NCI-H1694 (cell line): ENCODE measurements at regions not wholly inside any gene's neighbourhood (a gene's known extent, or its start where the extent isn't known, plus 50 kb on each side); places are given as distances from the start of the nearest gene placed in this dataset.
"Not testable (repeated sequence)": the region's sequence is repeated elsewhere in the genome, so short reads cannot be mapped to it uniquely, and the experiment has no call there.

Experiments
- DNase-seq: peaks from one replicate; lab custom pipeline; 2025; lab: John Stamatoyannopoulos, UW

DNA sequence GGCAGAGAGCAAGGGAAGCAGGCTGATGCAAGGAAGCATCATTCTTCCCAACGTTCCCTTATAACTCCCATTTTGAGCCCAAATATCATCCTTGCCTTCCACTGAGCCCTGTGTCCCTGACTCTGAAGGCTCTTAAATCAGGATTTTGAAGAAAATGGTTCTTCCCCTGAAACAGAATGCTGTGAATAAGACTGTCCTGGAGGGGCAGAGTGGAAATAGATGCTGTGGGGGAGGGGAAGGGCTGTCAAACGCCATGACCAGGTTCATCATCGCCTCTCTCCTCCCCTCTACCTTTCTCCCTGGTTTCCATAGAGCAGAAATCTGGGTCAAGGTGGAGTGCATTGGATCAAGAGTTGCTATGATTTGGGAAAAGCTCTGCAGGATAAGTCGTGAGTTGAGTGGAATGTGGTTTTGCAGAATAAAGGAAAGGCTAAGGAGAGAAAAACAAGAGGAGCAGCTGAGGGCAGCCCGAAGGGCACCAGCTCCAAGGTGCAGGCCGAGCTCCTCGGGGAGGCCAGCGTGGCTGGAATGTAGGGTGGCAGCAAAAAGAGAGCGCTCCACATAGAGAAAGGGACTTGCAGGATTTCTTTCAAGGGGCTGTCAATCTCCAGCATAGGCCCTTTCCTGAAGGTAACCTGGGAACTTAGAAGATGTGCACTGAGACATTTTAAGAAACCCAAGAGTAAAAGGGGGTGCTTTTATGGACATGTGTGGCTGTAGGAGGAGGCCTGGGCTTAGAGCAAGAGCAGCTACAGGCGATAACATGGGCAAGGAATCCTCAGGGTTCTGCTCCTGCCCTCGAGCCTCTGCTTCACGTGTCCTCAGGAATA, 120.8 kb upstream of the CDYL start:
- no peak for DNase-seq

DNA sequence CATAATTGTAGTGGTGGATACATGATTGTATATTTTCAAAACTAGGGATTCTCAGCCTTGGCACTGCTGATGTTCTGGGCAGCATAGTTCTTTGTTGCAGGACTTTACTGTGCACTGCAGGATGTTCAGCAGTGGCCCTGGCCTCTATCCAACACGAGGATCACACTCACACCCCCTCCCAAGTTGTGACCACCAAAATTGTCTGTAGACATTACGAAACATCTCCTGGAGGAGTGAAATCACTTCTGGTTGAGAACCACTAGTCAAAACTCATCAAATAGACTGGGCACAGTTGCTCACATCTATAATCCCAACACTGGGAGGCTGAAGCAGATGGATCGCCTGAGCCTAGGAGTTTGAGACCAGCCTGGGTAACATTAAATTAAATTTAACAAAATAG, 123.1 kb upstream of the CDYL start:
- no peak for DNase-seq

DNA sequence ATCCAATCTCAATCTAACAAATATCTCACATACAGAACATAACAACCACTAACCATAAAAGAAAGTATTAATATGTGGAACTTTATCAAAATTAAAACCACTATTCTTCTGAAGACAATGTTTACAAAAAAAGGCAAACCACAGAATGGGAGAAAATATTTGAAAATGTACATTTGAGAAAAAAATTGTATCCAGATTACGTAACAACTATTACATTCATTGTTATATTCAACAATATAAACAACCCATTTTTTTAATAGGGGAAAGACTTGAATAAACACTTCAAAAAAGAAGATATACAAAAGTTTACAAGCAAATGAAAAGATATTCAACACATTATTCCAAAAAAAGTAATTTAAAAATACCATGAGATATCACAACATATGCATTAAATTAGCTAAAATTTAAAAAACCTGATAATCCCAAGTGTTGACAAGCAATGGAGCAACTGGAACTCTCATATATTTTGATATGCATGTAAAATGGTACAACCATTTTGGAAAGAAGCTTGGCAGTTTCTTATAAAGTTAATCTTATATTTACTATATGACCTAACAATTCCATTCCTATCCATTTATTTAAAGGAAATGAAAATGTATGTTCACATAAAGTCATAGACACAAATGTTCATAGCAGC, 124.3 kb upstream of the CDYL start:
- no peak for DNase-seq

DNA sequence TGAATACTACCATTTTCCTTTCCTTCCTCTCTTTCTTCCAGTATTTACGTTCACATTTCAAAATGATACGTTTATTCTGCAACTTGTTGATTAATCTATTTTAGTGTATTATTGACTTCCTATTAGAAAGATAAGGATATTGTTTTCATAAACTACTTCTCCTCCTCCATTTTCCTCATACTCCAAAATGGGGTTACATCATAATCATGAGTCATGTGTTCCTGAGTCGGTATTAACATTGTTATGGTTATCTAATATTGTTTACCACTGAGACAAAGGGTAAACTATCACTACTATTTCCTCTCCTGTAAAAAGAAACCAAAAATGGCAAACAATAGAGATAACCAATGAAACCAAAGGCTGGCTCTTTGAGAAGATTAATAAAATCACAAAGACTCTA, 126.5 kb upstream of the CDYL start:
- DNase-seq: no peak

DNA sequence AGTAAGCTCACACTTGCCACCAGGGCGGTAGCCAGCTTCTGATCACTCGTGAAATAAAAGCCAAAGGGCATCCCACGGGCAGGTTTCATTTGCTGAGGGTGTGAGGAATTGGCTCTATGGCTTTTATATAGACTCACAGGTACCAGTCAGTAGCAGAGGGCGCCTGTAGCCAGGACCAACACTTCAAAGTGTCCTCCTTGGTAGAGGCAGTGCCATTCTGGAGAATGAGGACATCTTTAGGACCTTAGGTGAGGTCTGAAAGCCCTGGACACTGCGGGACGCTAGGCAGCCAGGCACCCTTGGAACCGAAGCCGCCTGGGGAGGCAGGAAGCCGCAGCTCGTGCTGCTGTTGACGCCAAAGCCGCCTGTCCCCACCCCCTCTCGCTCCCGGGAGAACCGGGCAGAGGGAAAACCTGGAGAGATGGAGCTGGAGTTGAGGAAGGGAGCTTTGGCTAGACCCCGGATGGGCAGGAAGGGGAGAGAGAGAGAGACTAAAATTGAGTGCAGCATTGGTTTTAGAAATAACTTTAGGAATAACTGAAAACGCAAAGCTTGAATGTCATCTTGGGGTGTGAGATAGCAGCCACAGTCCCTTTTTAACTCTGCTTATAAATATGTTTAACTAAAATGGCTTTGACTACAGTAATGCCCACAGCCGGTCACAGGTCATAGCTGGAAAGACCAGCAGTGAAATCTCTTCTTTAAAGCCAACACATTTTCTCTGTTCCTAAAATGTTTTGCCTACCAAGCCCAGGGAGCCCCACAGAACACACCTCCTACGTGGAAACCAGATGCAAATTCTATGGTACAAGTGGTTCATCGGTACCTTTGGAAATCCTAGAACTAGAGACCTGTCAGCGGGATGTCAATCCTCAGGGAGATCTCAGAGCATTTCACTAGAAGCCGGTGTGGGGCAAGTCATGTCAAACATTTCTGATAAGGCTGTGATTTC, 128.5 kb upstream of the CDYL start:
- no peak for DNase-seq

DNA sequence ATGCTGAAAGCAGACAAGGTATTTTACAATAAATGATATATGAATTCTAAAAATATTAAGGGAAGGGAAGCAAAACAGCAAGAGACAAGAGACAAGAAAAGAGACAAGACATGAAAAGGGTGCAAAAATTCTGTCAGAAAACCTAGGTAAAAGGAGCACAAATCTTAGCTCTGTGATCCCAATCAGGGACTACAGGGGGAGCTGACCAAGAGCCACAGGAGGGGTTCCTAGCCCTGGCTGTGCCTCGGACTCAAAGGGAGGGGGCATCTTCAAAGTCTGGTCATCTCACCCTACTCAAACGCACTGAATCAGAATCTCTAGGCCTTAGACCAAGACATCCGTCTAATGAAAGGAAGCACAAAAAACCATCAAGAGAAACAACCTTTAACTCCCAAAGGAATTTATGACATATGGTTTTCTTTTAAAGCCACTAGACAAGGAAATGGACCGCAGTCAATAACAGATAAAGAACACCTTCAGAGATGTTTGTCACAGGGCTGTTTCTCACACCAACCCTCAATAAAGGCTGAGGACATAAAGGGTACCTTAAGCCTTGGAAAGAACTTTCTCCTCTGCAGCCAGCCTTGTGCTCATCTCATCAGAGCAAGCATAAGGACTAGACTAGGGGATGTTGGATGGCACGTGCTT, 130.4 kb upstream of the CDYL start:
- no peak for DNase-seq

DNA sequence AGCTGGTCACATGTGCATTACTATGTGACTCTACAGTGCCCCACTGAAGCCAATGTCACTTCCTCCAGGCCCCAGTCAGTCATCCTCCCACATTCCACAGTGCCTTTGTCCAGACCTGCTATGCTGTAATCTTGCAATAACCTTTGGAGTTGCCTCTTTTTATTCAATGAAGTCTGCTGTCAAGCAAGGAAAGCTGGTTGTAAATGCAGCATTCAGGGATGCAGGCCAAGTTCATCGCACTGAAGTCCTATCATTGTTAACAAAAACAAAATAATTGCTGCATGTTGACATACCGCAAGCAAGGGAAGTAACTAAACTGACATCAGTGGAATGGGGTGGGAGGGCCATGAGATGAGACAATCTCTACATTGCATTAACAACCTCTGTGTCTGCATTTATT, 131.2 kb upstream of the CDYL start:
- DNase-seq: no peak

DNA sequence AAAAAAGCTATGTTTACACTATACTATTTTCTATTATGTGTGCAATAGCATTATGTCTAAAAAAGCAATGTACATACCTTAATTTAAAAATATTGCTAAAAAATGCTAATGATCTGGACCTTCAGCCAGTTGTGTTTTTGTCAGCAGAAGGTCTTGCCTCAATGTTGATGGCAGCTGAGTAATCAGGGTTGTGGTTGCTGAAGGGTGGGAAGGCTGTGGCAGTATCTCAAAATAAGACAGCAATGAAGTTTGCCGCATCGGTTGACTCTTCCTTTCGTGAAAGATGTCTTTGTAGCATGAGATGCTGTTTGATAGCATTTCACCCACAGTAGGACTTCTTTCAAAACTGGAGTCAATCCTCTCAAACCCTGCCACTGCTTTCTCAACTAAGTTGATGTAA, 134.7 kb upstream of the CDYL start:
- no peak for DNase-seq

DNA sequence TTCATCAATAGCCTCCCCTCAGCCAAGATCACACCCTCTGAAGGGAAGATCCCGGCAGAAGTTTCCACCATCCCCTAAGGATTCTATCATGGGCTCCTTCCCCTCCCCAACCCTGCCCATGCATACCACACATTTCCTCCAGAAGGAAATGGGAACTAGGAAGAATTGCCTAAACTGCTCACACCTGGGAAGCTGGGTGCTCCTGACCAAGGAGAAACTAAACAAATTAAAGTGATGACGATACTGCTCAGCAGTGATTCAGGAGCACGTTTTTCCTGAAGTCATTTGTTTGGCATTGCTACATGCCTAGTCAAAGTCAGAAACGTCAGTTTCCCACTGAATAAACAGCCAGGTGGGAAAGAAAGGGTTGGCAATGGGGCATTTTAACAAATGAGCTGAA, 136.1 kb upstream of the CDYL start:
- no peak for DNase-seq

DNA sequence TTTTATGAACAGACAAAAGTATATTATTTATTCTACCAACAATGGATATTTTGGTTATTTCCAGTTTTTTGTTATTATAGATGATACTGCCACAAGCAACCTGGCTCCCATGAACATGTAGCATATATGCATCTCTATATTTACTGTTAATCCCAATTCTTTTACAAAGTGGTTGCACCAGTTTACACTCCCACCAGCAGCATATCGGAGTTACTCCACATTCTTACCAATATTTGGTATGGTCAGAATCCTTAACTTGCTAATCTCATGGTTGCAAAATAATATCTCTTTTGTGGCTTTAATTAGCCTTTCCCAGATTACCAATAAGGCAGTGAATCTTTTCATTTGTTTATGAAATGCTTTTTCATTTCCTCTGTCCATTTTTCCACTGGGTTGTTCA, 137.6 kb upstream of the CDYL start:
- no peak for DNase-seq

DNA sequence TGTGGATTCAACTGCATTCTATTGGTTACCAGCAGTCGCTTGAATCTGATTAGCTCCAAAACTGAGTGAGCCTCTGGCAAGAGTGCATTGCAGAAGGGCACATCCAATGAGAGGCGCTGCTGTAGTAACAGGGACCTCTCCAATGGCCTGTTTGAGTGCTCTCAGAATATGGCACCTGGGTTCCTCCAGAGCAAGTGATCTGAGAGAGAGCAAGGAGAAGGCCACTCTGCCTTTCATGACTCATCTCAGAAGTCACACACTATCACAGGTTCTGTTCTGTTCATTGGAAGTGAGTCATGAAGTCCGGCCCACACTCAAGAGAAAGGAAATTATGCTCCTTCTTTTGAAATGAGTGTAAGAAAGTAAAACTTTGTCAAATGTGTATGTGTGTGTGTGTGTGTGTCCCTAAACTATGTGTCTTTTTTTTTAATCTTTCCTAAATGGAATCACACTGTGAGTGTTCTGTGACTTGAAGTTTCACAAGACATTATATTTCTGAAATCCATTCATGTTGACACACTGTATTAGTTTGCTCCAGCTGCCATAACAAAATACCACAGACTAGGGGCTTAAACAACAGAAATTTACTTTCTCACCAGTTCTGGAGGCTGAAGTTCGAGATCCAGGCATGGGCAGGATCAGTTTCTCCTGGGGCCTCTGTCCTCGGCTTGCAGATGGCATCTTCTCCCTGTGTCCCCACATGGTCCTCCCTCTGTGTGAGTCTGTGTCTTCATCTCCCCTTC, 138.3 kb upstream of the CDYL start:
- no peak for DNase-seq

DNA sequence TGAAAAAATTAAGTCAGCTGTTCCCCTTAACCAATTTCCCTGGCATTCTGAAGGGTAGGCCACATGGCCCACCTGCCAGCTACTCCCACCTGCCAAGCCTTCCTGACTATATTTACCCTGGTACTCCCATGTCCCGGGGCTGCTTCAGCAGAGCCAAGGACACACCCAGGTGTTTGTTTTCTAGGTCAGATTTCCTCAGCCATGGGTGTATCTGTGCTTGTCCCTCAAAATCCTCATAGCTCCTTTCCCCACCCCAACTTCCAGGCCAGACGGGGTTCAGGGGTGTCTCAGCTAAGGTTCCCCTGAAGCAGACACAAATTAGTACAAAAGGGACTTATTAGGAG, 139.4 kb upstream of the CDYL start:
- DNase-seq: no peak

DNA sequence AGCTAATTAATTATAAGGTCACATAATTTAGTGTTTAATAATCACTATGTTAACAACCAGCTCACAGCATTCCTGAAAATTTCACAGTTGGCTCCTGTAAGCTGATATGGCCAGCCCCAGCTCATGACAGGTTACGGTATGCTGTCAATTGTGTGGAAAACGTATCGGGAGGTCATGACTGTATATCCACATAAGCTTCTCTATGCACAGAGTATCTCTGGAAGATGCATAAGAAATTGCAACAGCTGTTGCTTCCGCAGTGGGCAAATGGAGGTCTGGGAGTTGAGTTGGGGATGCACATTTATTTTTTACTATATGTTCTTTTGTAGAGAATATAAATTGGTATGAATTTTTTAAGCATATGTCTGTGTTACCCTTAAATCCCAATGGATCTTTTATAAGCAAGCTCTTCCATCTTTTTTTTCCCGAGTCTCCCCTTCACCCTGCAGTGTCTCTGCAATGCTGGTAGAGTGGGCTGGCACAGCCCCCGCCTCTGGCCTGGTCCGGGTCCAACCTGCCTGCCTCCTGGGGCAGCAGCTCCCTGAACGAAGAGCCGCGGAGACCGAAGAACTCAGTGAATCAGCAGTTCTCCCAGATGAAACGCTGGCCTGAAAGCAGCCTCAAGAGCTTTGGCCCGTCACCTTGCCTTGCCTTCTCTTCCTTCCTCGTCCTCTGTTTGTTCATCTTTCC, 139.9 kb upstream of the CDYL start:
- no peak for DNase-seq

DNA sequence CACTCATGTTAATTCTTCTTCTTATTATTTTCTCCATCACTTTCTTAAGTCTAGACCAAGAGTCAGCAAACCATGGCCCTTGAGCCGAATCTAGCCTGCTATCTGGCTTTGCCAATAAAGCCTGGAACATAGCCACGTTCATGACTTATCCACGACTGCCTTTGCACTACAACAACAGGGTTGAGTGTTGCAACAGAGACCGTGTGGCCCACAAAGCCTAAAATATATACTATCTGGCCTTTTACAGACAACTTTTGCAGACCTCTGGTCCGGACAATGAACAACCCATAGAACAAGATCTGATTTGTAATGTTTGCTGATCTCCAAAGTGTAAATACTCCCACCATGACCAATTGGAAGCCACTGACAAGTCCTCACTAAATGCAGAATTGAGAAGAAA, 140.5 kb upstream of the CDYL start:
- DNase-seq: no peak

DNA sequence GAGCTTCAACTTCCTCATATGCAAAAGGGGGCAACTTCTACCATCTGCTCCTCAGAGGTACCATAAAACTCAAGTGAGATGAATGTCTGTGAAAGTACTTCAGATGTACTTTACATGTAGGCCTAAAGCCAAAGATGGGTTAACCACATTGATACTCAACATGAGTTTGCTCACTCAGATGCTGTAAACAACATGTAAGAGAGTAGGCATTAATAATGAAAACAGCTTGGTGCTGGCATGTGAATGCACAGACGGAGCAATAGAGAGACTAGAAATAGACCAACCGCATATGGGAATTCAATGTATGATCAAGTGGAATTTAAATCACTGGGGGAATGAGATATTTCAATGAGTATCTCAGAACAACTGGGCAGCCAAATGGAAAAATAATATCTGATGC, 143.8 kb upstream of the CDYL start:
- DNase-seq: no peak

DNA sequence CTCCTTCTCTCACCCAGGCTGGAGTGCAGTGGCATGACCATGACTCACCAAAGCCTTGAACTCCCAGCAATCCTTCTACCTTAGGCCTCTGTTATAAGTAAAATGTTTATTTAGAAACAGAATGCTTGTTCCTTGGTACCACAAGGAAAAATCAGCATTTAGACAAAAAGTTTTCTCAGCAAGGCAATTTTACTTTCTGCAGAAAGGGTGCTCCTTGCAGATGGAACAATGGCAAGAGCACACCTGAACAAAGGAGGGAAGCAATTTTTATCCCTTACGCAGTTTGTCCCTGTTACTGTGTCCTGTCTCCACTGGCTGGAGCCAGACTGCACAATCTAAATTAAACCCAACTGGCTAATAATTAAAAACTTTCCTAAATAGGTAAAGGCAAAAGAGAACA, 146.4 kb upstream of the CDYL start:
- DNase-seq: not testable (repeated sequence)

DNA sequence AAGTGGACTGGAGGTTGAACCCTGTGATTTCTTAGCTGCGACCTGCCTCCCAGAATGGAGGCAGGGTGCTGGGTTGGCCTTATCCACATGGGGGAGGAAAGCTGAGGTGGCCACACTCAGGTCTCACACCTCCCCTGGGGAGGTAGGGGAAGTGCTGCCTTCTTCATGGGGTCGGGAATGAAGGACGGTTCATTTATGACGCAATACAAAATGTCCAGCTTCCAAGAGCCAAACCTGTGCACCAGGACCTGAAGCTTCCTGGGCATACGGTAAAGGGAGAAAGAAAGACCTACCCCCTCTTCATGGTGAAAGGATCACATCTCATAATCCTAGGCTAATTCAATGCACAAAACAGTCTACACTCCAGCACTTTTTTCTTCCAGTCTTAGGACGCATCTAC, 150.6 kb upstream of the CDYL start:
- no peak for DNase-seq

DNA sequence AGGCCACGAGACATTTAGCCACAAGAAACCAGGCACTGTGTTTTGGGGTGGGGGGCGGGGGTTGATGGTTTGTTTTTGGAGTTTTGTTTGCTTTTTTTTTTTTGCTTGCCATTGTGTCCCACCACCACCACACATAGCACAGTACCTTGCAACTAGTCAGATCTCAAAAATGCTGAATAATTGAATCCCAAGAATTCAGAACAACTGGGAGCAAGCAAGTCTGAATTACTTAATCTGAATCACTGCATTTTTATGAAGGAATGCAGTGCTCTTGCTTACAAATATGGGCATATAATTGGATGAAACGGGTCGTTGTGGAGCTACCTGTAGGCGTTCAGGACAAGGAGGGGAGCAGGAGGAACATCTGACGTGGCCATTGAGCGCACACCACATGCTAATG, 151.5 kb upstream of the CDYL start:
- no peak for DNase-seq

DNA sequence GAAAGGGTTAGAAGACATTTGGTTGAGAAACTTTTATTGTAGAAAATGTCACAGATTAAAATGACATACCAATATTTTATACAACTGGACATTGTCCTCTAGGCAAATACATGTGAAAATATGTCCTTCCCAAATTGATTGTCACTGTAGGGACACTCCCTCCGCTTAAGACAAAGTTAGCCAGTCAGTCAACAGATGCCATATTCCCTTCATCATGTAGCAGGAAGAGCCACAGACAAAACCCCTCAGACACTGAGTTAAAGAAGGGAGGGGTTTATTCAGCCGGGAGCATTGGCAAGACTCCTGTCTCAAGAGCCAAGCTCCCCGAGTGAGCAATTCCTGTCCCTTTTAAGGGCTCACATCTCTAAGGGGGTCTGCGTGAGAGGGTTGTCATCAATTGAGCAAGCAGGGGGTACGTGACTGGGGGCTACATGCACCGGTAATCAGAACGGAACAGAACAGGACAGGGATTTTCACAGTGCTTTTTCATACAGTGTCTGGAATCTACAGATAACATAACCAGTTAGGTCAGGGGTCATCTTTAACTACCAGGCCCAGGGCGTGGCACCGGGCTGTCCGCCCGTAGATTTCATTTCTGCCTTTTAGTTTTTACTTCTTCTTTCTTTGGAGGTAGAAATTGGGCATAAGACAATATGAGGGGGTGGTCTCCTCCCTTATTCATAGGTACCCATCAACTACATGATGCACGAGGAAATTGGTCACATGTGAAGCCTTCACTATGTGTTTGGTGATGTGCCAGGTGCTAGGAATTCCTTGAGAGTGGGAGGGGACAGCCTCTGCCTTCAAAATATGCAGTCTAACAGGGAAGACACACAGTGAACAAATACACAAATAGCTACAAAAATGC, 155.7 kb upstream of the CDYL start:
- no peak for DNase-seq

DNA sequence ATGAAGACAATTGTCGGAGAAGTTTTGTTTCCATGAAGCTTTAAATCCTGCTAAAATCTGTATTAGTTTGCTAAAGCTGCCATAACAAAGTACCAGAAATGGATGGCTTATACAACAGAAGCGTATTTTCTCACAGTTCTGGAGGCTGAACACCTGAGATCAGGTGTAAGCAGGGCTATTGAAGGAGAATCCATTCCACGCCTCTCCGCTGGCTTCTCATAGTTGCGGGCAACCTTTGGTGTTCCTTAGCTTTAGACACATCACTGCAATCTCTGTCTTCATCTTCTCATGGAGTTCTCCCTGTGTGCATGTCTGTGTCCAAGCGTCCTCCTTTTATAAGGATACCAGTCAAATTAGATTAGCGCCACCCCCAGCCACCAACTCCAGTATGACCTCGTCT, 159.9 kb upstream of the CDYL start:
- no peak for DNase-seq
